HG03060 (cell line): ENCODE measurements at regions not wholly inside any gene's neighbourhood (a gene's known extent, or its start where the extent isn't known, plus 50 kb on each side); places are given as distances from the start of the nearest gene placed in this dataset.
A peak's percentile ranks its signal among the peaks of the same experiment; 100 is the strongest.

Experiments used
- ATAC-seq: cut with Tn5 transposase; IDR thresholded peaks from one replicate; pipeline ENCODE4 v1.9.1; 2021; ENCODE audit warnings: low read depth, moderate number of reproducible peaks; ENCODE audit not compliant: unreplicated experiment

GRCh38 chr2:213202011-213202410, 50.6 kb upstream of the IKZF2 start:
- no peak for ATAC-seq

- no peak for ATAC-seq
Measured at GRCh38 chr2:213205944-213206343, 54.5 kb upstream of the IKZF2 start.

GRCh38 chr2:213213186-213213585, 61.8 kb upstream of the IKZF2 start:
- ATAC-seq, result no peak

- no peak for ATAC-seq
Measured at GRCh38 chr2:213214209-213214608, 62.8 kb upstream of the IKZF2 start.

- ATAC-seq, result no peak
Measured at GRCh38 chr2:213216461-213216860, 65.0 kb upstream of the IKZF2 start.

- ATAC-seq, result no peak
Measured at GRCh38 chr2:213219816-213220215, 64.4 kb upstream of the SPAG16 start.

- no peak for ATAC-seq
Measured at GRCh38 chr2:213220967-213221603, 63.2 kb upstream of the SPAG16 start.

GRCh38 chr2:213221957-213222356, 62.3 kb upstream of the SPAG16 start:
- ATAC-seq, result no peak

GRCh38 chr2:213224366-213224765, 59.9 kb upstream of the SPAG16 start:
- ATAC-seq, result no peak

- no peak for ATAC-seq
Measured at GRCh38 chr2:213225866-213226265, 58.4 kb upstream of the SPAG16 start.

GRCh38 chr2:213227458-213227857, 56.8 kb upstream of the SPAG16 start:
- peak; percentile 93 for ATAC-seq

GRCh38 chr2:213228638-213229037, 55.6 kb upstream of the SPAG16 start:
- no peak for ATAC-seq

- ATAC-seq, result no peak
Measured at GRCh38 chr2:213229814-213230213, 54.5 kb upstream of the SPAG16 start.

GRCh38 chr2:213231966-213232365, 52.3 kb upstream of the SPAG16 start:
- ATAC-seq, result no peak

- peak; percentile 93 for ATAC-seq
Measured at GRCh38 chr2:213232649-213233437, 51.4 kb upstream of the SPAG16 start.

GRCh38 chr2:213233438-213234330, 50.6 kb upstream of the SPAG16 start:
- no peak for ATAC-seq
